ENCODE measurements at regions not wholly inside any gene's neighbourhood (a gene's known extent, or its start where the extent isn't known, plus 50 kb on each side); places are given as distances from the start of the nearest gene placed in this dataset.
"Not testable (repeated sequence)": the region's sequence is repeated elsewhere in the genome, so short reads cannot be mapped to it uniquely, and the experiment has no call there.

GRCh38 chrX:115702982-115703381 lies 142.0 kb downstream of the PLS3 start:
- Histone ChIP-seq H3K27ac (ENCODE audit: low read length) (no peak overlapping the region), H3K4me3 (ENCODE audit: low read length) (no peak overlapping the region), H3K4me1 (ENCODE audit: control insufficient read depth, low read depth, low read length) (peaks cover 11% of the 10 kb centered on the region), H3K27me3 (ENCODE audit: control insufficient read depth, insufficient read depth, low read length) (no peaks in the 10 kb centered on the region), H3K36me3 (ENCODE audit: control insufficient read depth, low read depth, low read length) (no peaks in the 10 kb centered on the region), H3K9me3 (ENCODE audit: control insufficient read depth, low read depth, low read length) (no peaks in the 10 kb centered on the region), H3K9ac (ENCODE audit: low read length) (no peak overlapping the region)

- peaks cover 17% of the 10 kb centered on the region for H3K4me1 ChIP-seq (ENCODE audit: control insufficient read depth, low read depth, low read length)
- no peak overlapping the region for H3K4me3 ChIP-seq (ENCODE audit: low read length)
- H3K27ac ChIP-seq (ENCODE audit: low read length), result no peak overlapping the region
- no peak overlapping the region for H3K9ac ChIP-seq (ENCODE audit: low read length)
- H3K9me3 ChIP-seq (ENCODE audit: control insufficient read depth, low read depth, low read length), result no peaks in the 10 kb centered on the region
- H3K36me3 ChIP-seq (ENCODE audit: control insufficient read depth, low read depth, low read length), result no peaks in the 10 kb centered on the region
- no peaks in the 10 kb centered on the region for H3K27me3 ChIP-seq (ENCODE audit: control insufficient read depth, insufficient read depth, low read length)
These were observed 148.1 kb downstream of the PLS3 start for GRCh38 chrX:115709039-115709438.

- H3K27me3 ChIP-seq (ENCODE audit: control insufficient read depth, insufficient read depth, low read length), result no peaks in the 10 kb centered on the region
- no peaks in the 10 kb centered on the region for H3K9me3 ChIP-seq (ENCODE audit: control insufficient read depth, low read depth, low read length)
- H3K27ac ChIP-seq (ENCODE audit: low read length), result no peak overlapping the region
- H3K36me3 ChIP-seq (ENCODE audit: control insufficient read depth, low read depth, low read length), result no peaks in the 10 kb centered on the region
- no peak overlapping the region for H3K9ac ChIP-seq (ENCODE audit: low read length)
- no peak overlapping the region for H3K4me3 ChIP-seq (ENCODE audit: low read length)
- peaks cover 12% of the 10 kb centered on the region for H3K4me1 ChIP-seq (ENCODE audit: control insufficient read depth, low read depth, low read length)
These were observed 151.5 kb downstream of the PLS3 start for GRCh38 chrX:115712484-115712883.

- Histone ChIP-seq H3K4me1 (ENCODE audit: control insufficient read depth, low read depth, low read length) (peaks cover 4% of the 10 kb centered on the region), H3K9ac (ENCODE audit: low read length) (no peak overlapping the region), H3K27ac (ENCODE audit: low read length) (no peak overlapping the region), H3K4me3 (ENCODE audit: low read length) (no peak overlapping the region), H3K9me3 (ENCODE audit: control insufficient read depth, low read depth, low read length) (no peaks in the 10 kb centered on the region), H3K27me3 (ENCODE audit: control insufficient read depth, insufficient read depth, low read length) (no peaks in the 10 kb centered on the region), H3K36me3 (ENCODE audit: control insufficient read depth, low read depth, low read length) (no peaks in the 10 kb centered on the region)
These were observed 152.5 kb downstream of the PLS3 start for GRCh38 chrX:115713460-115713859.

GRCh38 chrX:115719171-115719570 lies 158.2 kb downstream of the PLS3 start:
- H3K4me1 ChIP-seq (ENCODE audit: control insufficient read depth, low read depth, low read length), result no peaks in the 10 kb centered on the region
- no peak overlapping the region for H3K9ac ChIP-seq (ENCODE audit: low read length)
- no peak overlapping the region for H3K4me3 ChIP-seq (ENCODE audit: low read length)
- no peaks in the 10 kb centered on the region for H3K27me3 ChIP-seq (ENCODE audit: control insufficient read depth, insufficient read depth, low read length)
- no peaks in the 10 kb centered on the region for H3K9me3 ChIP-seq (ENCODE audit: control insufficient read depth, low read depth, low read length)
- no peaks in the 10 kb centered on the region for H3K36me3 ChIP-seq (ENCODE audit: control insufficient read depth, low read depth, low read length)
- H3K27ac ChIP-seq (ENCODE audit: low read length), result no peak overlapping the region

GRCh38 chrX:115722724-115723433 lies 161.9 kb downstream of the PLS3 start:
- peak overlapping the region; percentile 39 for H3K9ac ChIP-seq (ENCODE audit: low read length)

GRCh38 chrX:115725370-115725769 lies 164.4 kb downstream of the PLS3 start:
- H3K4me3 ChIP-seq (ENCODE audit: low read length); H3K27me3 ChIP-seq (ENCODE audit: control insufficient read depth, insufficient read depth, low read length); H3K4me1 ChIP-seq (ENCODE audit: control insufficient read depth, low read depth, low read length); H3K36me3 ChIP-seq (ENCODE audit: control insufficient read depth, low read depth, low read length); H3K9ac ChIP-seq (ENCODE audit: low read length); H3K9me3 ChIP-seq (ENCODE audit: control insufficient read depth, low read depth, low read length); H3K27ac ChIP-seq (ENCODE audit: low read length): not testable (repeated sequence)

More at GRCh38 chrX:115722724-115723433, 161.9 kb downstream of the PLS3 start:
- not testable (repeated sequence) for H3K4me1 ChIP-seq (ENCODE audit: control insufficient read depth, low read depth, low read length); H3K27ac ChIP-seq (ENCODE audit: low read length); H3K27me3 ChIP-seq (ENCODE audit: control insufficient read depth, insufficient read depth, low read length); H3K9me3 ChIP-seq (ENCODE audit: control insufficient read depth, low read depth, low read length); H3K36me3 ChIP-seq (ENCODE audit: control insufficient read depth, low read depth, low read length)
- H3K4me3 ChIP-seq (ENCODE audit: low read length), result peak overlapping the region; percentile 53

- H3K4me1 ChIP-seq (ENCODE audit: control insufficient read depth, low read depth, low read length); H3K4me3 ChIP-seq (ENCODE audit: low read length); H3K27me3 ChIP-seq (ENCODE audit: control insufficient read depth, insufficient read depth, low read length); H3K9me3 ChIP-seq (ENCODE audit: control insufficient read depth, low read depth, low read length); H3K9ac ChIP-seq (ENCODE audit: low read length); H3K36me3 ChIP-seq (ENCODE audit: control insufficient read depth, low read depth, low read length); H3K27ac ChIP-seq (ENCODE audit: low read length): not testable (repeated sequence)
These were observed 167.1 kb downstream of the PLS3 start for GRCh38 chrX:115727792-115728732.

GRCh38 chrX:115732530-115732929 lies 171.6 kb downstream of the PLS3 start:
- H3K4me3 ChIP-seq (ENCODE audit: low read length); H3K27ac ChIP-seq (ENCODE audit: low read length); H3K36me3 ChIP-seq (ENCODE audit: control insufficient read depth, low read depth, low read length); H3K9me3 ChIP-seq (ENCODE audit: control insufficient read depth, low read depth, low read length); H3K9ac ChIP-seq (ENCODE audit: low read length); H3K27me3 ChIP-seq (ENCODE audit: control insufficient read depth, insufficient read depth, low read length); H3K4me1 ChIP-seq (ENCODE audit: control insufficient read depth, low read depth, low read length): not testable (repeated sequence)

- H3K27ac ChIP-seq (ENCODE audit: low read length); H3K9me3 ChIP-seq (ENCODE audit: control insufficient read depth, low read depth, low read length); H3K36me3 ChIP-seq (ENCODE audit: control insufficient read depth, low read depth, low read length); H3K4me3 ChIP-seq (ENCODE audit: low read length); H3K27me3 ChIP-seq (ENCODE audit: control insufficient read depth, insufficient read depth, low read length); H3K4me1 ChIP-seq (ENCODE audit: control insufficient read depth, low read depth, low read length); H3K9ac ChIP-seq (ENCODE audit: low read length): not testable (repeated sequence)
These were observed 174.3 kb downstream of the PLS3 start for GRCh38 chrX:115735269-115735668.

All from iPS-18a (cell line).